Spleen (tissue), 7 donors: ENCODE measurements at regions not wholly inside any gene's neighbourhood (a gene's known extent, or its start where the extent isn't known, plus 50 kb on each side); places are given as distances from the start of the nearest gene placed in this dataset.

Source experiments
- CTCF ChIP-seq, 11 experiments: fragments of 200-600 bp in 7 of 11; fragments of 450-650 bp in 4 of 11; sonication (generic) in 4 of 11; IDR thresholded peaks in 8 of 11; conservative IDR thresholded peaks in 3 of 11; 1 replicate in 7 of 11; 2 replicates in 4 of 11; pipeline versions ENCODE4 v1.4.0 to v1.8.0; 2016 to 2021; ENCODE audit warnings: antibody characterized with exemption in 11 of 11, inconsistent platforms in 4 of 11, mild to moderate bottlenecking in 1 of 11
- POLR2A ChIP-seq, 3 donors: fragments of 450-650 bp; IDR thresholded peaks; one replicate each; pipeline ENCODE4 v1.5.1; 2017; ENCODE audit warnings: antibody characterized with exemption in 3 of 3, mild to moderate bottlenecking in 1 of 3
- donor health status: DM: no; HTN: no; CAD: no; lungs with moderate emphysema.
- donor health status: DM: no; HTN: no; CAD: no.
- donor health status: DM: no; HTN: no; CAD: no.

GRCh38 chr10:9860045-9860444, 1157.6 kb upstream of the CELF2 start:
- TF ChIP-seq CTCF (IDR thresholded peaks at IDR 0.05 in 8 of 11, conservative IDR thresholded peaks at IDR 0.05 in 3 of 11) (no peak), POLR2A (IDR thresholded peaks at IDR 0.05) (no peak)
